ENCODE measurements at regions not wholly inside any gene's neighbourhood (a gene's known extent, or its start where the extent isn't known, plus 50 kb on each side); places are given as distances from the start of the nearest gene placed in this dataset.

- DNase-seq: no peak
Measured at GRCh38 chr9:135220601-135221575, 133.4 kb downstream of the OLFM1 start.

DNA sequence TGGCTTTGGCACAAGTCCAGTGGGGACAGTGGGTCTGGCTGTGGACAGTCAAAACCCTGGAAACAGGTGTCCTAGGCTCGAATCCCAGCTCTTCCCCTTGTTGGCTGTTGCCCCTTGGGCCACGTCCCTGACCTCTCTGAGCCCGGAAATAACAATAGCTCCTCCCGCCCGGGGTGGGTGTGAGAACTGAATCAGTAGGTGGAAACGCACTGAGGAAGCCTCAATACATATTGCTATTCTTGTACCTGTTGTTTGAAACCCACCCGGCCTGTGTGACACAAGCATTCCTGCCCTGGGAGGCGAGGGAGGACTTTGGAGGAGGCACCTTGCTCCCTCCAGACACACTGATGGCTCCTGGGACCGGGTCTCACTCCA, 134.1 kb downstream of the OLFM1 start:
- no peak for DNase-seq

- no peak for DNase-seq
Measured at GRCh38 chr9:135221951-135222631, 134.6 kb downstream of the OLFM1 start.

GRCh38 chr9:135222881-135223760, 135.7 kb downstream of the OLFM1 start:
- DNase-seq: no peak

- DNase-seq: no peak
Measured at GRCh38 chr9:135223831-135224230, 136.4 kb downstream of the OLFM1 start.

DNA sequence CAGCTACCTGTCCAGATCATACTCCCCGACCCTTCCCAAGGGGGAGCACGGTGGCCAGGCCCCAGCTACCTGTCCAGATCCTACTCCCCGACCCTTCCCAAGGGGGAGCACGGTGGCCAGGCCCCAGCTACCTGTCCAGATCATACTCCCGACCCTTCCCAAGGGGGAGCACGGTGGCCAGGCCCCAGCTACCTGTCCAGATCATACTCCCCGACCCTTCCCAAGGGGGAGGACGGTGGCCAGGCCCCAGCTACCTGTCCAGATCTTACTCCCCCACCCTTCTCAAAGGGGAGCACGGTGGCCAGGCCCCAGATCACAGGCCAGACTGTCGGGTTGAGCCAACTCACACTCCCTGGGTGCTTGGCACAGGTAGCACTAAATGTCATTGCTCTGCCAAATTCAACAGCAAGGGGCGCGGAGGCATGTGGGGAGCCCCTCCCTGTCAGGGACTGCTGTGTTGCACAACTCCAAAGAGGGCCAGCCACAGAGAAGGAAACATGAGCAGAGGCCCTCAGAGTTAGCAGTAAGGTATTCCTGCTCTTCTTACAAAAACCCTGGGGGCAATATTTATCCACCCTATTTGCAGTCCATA, 136.9 kb downstream of the OLFM1 start:
- no peak for DNase-seq

DNA sequence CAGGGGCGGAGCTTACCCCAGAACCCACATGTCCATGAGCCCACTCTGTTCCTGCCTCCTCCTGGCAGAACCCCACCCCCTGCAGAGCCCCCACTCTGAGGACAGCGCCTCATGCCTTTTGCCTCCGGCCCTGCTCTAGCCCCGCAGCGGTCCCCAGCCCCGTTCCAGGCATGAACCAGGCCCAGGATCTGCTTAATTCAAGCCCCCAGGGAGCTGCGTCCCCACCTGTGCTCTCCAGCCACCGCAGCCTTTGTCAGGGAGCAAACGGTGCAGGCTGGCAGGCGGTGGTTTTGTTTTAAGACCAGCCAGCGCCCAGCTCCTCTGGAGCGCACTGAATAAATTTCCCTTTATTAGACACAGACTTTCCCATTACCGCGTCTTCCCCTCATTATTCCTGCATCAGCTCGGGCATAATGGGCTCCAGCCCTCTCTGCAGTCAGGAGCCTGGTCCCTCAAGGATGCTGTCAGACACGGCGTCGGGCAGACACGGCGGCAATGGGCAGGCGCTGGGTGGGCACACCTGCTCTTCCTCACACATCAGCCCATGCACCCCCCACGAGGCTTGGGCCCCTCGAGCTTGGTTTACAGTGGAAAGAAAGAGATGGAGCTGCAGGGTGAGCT, 137.6 kb downstream of the OLFM1 start:
- DNase-seq: no peak

DNA sequence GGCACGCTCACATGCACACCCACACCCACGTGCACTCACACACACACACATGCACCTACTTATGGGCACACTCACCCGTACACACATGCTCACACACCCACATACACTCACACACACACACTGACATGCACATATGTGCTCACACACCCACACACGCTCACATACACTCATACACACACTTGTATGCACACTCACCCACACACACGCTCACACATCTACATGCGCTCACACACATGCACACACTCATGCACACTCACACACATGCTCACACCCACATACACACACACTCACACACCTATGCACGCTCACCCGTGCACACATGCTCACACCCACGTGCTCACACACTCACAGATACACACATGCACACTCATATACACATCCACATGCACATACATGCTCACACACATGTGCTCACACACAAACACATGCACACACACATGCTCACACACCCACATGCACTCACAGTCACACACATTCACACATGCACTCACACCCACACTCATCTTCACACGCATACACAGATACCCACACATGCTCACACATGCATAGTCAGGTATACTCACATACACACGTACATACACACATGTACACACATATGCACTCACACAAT, 138.3 kb downstream of the OLFM1 start:
- no peak for DNase-seq

- DNase-seq: no peak
Measured at GRCh38 chr9:135226369-135227050, 139.0 kb downstream of the OLFM1 start.

DNA sequence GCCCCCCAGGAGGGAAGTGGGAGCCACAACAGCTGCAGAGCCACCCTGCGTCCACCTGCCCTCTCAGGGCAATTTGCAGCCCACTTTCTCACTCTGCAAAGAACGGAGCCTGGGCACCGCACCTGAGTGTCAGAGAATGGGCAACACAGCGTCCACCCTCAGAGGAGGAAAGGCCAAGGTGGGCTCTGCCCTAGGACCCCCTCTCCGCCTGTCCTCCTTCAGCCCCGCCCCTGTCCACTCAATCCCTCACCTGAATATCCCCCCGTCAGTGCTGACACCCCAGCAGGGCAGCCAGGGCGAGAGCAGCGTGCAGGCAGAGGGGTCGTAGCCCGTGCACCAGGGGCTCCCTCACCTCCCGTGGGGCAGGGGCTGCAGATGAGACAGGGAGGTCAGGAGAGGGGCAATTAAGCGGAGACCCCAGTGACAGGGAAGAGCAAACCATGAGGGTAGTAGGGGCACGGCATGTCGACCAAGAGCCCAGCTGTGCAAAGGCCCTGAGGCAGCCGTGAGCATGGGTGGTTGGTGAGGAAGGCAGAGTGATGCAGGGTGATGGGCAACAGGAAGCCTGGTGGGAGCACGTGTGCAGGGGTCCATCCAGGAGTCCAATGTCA, 140.3 kb downstream of the OLFM1 start:
- no peak for DNase-seq

- DNase-seq: no peak
Measured at GRCh38 chr9:135228345-135228982, 141.0 kb downstream of the OLFM1 start.

DNA sequence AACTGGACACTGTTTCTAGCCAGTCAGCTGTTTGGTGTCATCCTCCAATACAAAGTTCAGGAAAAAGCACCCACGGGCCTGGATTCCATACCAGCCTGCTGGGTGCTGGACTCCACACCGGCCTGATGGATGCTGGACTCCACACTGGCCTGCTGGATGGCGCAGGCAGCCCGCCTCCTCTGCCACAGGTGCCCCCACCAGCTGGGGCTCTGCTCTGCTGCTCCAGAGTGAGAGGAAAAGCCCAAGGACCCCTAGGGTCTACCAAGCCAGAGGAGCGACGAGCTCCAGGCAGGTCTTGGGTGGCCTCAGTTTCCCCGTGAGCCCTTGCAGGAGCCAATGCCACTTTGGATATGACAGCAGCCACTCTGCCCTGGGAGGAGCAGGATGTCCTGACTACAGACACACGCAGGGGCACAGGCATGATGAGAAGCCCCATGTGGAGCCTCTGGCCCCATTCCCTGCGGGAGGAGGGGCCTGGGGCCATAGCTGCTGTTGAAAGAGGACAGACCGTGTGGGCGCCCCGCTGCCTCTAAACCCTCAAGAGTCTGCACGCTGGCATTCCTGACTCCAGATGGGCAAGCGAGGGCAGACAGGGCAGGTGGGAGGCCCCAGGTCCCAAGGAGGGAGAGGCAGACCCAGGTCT, 141.6 kb downstream of the OLFM1 start:
- no peak for DNase-seq

DNA sequence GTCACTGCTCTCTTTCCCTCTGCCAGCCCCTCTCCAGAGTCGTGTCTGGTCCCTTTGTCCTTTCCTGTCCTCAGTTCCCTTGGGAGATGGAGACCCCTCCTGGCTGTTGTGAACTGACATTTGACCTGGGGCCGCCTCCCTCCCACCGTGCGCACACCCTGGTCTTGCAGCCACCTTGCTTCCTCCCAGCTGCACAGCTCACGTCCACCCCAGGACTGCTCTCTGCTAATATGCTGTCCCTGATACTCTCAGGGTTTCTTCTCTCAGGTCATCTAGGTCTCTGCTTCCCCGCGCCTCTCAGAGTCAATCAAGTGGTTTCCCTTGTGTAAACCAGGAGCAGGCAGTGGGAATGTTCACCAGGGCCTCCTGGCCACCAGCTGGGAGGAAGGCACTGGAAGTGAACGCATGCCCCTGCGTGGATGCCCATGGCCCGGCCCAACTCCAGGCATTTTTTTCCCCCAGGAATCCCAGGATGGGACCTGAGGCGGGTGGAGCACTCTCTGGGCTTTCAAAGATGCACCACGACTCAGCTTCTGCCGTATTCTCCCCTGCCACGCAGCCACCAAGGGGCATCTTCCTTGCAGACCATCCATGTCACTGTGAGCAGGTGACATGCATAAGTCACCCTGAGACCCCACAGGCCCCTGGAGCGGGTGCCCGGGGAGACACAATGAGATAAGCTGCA, 142.4 kb downstream of the OLFM1 start:
- DNase-seq: no peak

DNA sequence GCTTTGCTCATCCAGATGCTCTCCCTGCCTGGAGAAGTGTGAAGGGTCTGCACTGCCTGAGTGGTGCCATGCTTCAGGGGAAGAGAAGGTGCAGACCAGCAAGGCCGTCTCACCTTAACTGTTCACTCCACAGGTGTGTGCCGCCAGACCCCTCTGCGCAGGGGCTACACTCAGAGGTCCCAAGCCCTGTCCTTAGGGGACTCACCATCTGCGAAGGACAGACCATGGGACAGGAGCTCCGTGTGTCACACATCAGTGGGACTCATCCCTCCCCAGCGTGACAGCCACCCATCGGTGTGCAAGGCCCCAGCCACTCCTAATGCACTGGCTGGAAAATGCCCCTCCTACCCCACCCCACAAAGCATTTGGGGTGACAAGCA, 142.9 kb downstream of the OLFM1 start:
- no peak for DNase-seq

GRCh38 chr9:135230817-135231520, 143.5 kb downstream of the OLFM1 start:
- DNase-seq: no peak

DNA sequence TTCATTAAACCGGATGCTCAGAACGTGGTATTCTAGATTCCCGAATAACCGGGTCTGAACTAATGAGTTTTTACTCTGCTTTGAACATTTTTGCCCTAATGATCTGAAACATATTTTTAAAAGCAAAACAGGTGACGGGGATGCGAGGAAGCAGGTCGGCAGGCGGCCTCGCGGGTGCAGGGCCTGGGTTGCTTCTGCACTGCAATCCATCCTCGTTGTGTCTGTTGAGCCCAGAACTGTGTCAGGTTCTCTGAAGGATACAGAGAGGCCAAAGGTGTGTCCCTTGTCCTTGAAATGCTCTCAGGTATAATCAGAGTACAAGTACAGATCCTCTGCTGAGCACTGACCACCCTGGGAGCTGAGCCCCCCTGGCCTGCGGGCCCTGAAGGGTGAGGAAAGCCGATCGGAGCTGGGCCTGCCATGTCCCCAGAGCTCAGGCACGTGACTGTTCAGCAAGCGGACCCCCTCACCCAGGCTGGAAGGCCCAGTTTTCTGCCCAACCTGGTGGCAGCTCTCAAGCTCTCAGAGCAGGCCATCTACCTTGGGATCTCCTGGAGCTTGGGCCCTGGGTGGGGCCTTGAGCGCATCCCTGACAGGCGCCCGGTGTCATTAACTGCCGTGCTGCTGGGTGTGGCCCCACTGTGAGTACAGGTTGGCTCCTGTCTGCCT, 151.8 kb downstream of the OLFM1 start:
- no peak for DNase-seq

DNA sequence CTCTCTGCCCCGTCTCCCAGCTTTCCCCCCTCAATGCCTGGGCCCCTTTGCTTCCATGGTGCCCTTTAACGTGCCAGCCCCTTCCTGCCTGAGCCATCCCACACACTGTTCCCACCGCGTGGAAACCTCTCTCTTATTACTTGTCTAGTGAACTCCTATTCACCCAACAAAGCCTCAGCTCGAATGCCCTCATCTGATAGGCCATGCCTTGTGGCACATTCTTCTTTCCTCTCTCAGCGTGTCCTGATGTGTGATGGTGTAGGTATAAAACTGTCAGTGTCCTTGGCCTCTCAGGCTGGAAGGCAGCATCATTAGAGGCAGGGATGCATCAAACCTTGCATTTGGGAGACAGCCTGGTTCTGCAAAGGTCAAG, 152.3 kb downstream of the OLFM1 start:
- no peak for DNase-seq

DNA sequence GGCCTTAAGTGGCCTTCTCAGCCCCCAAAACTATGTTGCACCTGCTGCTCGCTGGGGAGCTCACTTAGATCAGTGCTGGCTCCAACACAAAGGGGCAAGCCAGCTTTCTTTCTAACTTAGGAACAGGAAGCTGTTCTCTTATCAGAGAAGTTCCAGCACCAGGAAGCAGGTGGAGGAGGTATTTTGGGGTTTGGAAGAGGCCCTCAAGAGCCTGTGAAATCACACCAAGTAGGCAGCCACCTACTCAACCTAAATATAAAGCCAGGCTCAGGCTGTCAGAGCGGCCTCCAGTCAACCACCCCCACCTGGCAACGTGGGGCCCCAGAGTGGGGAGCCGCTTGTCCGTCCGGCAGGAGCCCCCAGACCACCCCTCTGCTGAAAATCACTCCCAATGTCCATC, 152.8 kb downstream of the OLFM1 start:
- no peak for DNase-seq

Data from fibroblast of skin of right quadriceps (primary cell).